Small intestine (tissue), 7 donors: ENCODE measurements at regions not wholly inside any gene's neighbourhood (a gene's known extent, or its start where the extent isn't known, plus 50 kb on each side); places are given as distances from the start of the nearest gene placed in this dataset.
"Not testable (repeated sequence)": the region's sequence is repeated elsewhere in the genome, so short reads cannot be mapped to it uniquely, and the experiment has no call there.

ENCODE experiments used
- DNase-seq, 2 donors: peaks; one replicate each; pipeline versions ENCODE4 v3.0.0 to v3.0.0-alpha.2; 2013
- FAIRE-seq: peaks from 2 replicates; lab custom pipeline; 2012; peaks lifted over from hg19 to GRCh38; lab: Jason Lieb, UNC
- H3K27ac ChIP-seq, 3 donors: one replicate each; pipeline ENCODE4 v1.5.1; 2013; ENCODE audit warnings: low read length in 2 of 3, mild to moderate bottlenecking in 2 of 3, control low read depth in 1 of 3, inconsistent platforms in 1 of 3, low read depth in 1 of 3, moderate library complexity in 1 of 3
- H3K27me3 ChIP-seq, 3 donors: one replicate each; pipeline ENCODE4 v1.6.1; 2013; ENCODE audit warnings: low read length in 3 of 3, inconsistent platforms in 1 of 3; ENCODE audit not compliant: control insufficient read depth in 3 of 3, insufficient read depth in 3 of 3
- H3K36me3 ChIP-seq, 3 donors: one replicate each; pipeline ENCODE4 v1.6.1; 2013; ENCODE audit warnings: low read length in 3 of 3, inconsistent platforms in 1 of 3, low read depth in 1 of 3, mild to moderate bottlenecking in 1 of 3, moderate library complexity in 1 of 3; ENCODE audit not compliant: control insufficient read depth in 3 of 3, insufficient read depth in 2 of 3
- H3K4me1 ChIP-seq, 3 donors: one replicate each; pipeline ENCODE4 v1.6.1; 2013; ENCODE audit warnings: low read length in 2 of 3, inconsistent platforms in 1 of 3, low read depth in 1 of 3, mild to moderate bottlenecking in 1 of 3, moderate library complexity in 1 of 3; ENCODE audit not compliant: control insufficient read depth in 3 of 3, insufficient read depth in 2 of 3
- H3K4me3 ChIP-seq, 3 donors: one replicate each; pipeline ENCODE4 v1.5.1; 2013; ENCODE audit warnings: low read length in 3 of 3, control low read depth in 1 of 3, inconsistent platforms in 1 of 3, low read depth in 1 of 3, mild to moderate bottlenecking in 1 of 3, moderate library complexity in 1 of 3
- H3K9me3 ChIP-seq, 2 donors: one replicate each; pipeline ENCODE4 v1.6.1; 2013; ENCODE audit warnings: low read depth in 1 of 2, low read length in 1 of 2; ENCODE audit not compliant: control insufficient read depth in 2 of 2, insufficient read depth in 1 of 2
- WGBS, 3 donors: extraction: QIAGEN DNeasy Blood & Tissue Kit; methylation state at CpG; one replicate each; pipeline ENCODE4 v1.1.7; 2013; 5-methylcytosine and 5-hydroxymethylcytosine counted together
- donor health status: healthy with polysubstance abuse.
- donor health status: control.
- donor health status: control.
- donor health status: Bipolar disorder and iron deficiency.
- donor health status: healthy.

DNA sequence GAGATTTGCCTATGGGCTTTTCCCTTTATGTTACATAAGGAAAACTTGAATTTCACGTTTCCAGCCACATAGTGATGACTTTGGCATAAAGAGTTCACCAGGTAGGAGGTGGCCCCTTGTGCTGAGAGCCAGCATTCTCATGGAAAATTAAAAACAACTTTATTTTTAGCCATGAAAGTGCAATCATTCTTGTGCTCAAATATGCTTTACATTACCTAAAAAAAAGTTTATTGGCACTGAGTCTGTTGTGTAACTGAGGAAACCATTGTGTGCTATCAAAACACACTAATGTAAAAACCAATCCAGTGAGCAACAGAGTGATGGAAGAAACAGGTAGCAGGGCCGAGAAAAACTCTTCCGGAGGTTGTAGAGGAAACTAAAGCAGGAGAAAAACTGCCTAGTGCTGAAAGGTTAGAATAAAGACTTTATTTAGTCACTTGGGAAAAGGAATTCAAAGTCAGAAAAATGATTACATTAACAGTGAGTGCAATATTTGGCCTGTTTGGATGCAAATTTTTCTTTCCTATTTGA, 332.9 kb upstream of the TMC3 start:
- H3K36me3 ChIP-seq, H3K9me3 ChIP-seq, H3K27ac ChIP-seq, FAIRE-seq, H3K4me1 ChIP-seq, DNase-seq, H3K4me3 ChIP-seq, H3K27me3 ChIP-seq: not testable (repeated sequence)
- WGBS, 3 donors = 43 to 62% (median 54%) methylated on average over 3 of the region's 3 CpGs

DNA sequence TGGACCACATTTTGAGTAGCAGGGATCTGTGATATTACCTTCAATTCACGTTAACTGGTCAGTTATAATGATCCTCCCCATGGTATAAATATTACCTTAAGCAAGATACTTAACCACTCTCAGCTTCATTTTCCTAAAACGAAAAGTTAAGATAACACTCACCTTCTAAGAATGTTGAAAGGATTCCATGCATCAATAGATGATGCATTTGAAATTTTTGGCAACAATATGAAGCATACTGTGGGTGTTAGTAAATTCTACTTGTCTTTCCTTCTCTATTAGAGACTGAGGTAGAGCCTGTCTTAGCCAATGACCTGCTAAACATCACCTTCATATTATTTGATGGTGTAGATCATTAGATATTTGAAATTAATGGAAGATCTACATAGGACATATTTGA, 331.7 kb upstream of the TMC3 start:
- FAIRE-seq, H3K4me1 ChIP-seq, H3K27me3 ChIP-seq, H3K4me3 ChIP-seq, DNase-seq, H3K27ac ChIP-seq, H3K9me3 ChIP-seq, H3K36me3 ChIP-seq: not testable (repeated sequence)
- 58 to 76% (median 59%) methylated on average over 2 of the region's 2 CpGs for WGBS, 3 donors

- 60 to 93% (median 82%) methylated on average over 4 of the region's 4 CpGs for WGBS, 3 donors
- FAIRE-seq = no peak
- Histone ChIP-seq H3K4me1 (no peaks in the 10 kb centered on the region), H3K36me3 (no peaks in the 10 kb centered on the region), H3K27ac (no peak overlapping the region), H3K27me3 (no peaks in the 10 kb centered on the region), H3K9me3 (peaks cover 0 to 3% of the 10 kb centered on the region in 2 donors), H3K4me3 (no peak overlapping the region)
- no peak for DNase-seq
These were observed 312.0 kb upstream of the TMC3 start for GRCh38 chr15:81686021-81686420.

DNA sequence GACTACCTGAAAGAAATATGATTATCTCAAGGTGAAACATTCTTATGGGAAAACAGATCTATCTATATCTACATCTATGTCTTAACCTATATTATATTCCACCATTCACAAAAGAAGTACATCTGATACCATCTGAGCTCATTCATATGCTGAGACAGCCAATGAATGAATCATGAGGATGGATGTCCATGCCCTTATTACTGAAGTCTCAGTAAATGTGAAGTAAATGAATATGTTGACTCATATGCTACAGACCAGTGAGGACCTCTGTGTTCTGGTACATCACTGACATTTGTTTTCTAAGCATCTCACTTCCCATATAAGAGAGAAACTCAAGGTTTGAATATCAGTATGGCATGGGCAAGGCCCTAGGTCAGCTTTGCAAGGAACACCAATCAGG, 311.2 kb upstream of the TMC3 start:
- peaks cover 0 to 3% of the 10 kb centered on the region in 2 donors for H3K9me3 ChIP-seq
- no peaks in the 10 kb centered on the region for H3K4me1 ChIP-seq
- H3K27ac ChIP-seq = no peak overlapping the region
- no peaks in the 10 kb centered on the region for H3K27me3 ChIP-seq
- FAIRE-seq = no peak
- H3K36me3 ChIP-seq = no peaks in the 10 kb centered on the region
- DNase-seq = no peak
- no peak overlapping the region for H3K4me3 ChIP-seq

GRCh38 chr15:81680829-81681228, 306.8 kb upstream of the TMC3 start:
- Histone ChIP-seq H3K27ac (no peak overlapping the region), H3K4me3 (no peak overlapping the region), H3K27me3 (no peaks in the 10 kb centered on the region), H3K4me1 (no peaks in the 10 kb centered on the region), H3K36me3 (no peaks in the 10 kb centered on the region), H3K9me3 (peaks cover 0 to 12% of the 10 kb centered on the region in 2 donors)
- DNase-seq (no peak), FAIRE-seq (no peak)

GRCh38 chr15:81666839-81667238, 292.8 kb upstream of the TMC3 start:
- WGBS, 3 donors = 10 to 12% (median 11%) methylated on average over 1 of the region's 1 CpG
- no peak for FAIRE-seq
- H3K4me1 ChIP-seq = no peaks in the 10 kb centered on the region

DNA sequence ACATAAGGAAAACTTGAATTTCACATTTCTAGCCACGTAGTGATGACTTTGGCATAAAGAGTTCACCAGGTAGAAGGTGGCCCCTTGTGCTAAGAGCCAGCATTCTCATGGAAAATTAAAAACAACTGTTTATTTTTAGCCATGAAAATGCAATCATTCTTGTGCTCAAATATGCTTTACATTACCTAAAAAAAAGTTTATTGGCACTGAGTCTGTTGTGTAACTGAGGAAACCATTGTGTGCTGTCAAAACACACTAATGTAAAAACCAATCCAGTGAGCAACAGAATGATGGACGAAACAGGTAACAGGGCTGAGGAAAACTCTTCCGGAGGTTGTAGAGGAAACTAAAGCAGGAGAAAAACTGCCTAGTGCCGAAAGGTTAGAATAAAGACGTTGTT, 287.0 kb upstream of the TMC3 start:
- no peaks in the 10 kb centered on the region for H3K36me3 ChIP-seq
- no peak overlapping the region for H3K27ac ChIP-seq
- 67 to 69% (median 68%) methylated on average over 5 of the region's 5 CpGs for WGBS, 3 donors
- no peak overlapping the region for H3K4me3 ChIP-seq
- H3K9me3 ChIP-seq = no peaks in the 10 kb centered on the region
- FAIRE-seq = no peak
- no peaks in the 10 kb centered on the region for H3K27me3 ChIP-seq
- no peak for DNase-seq
- H3K4me1 ChIP-seq = no peaks in the 10 kb centered on the region

More at GRCh38 chr15:81666839-81667238, 292.8 kb upstream of the TMC3 start:
- no peak for DNase-seq
- Histone ChIP-seq H3K27ac (no peak overlapping the region), H3K9me3 (no peaks in the 10 kb centered on the region), H3K27me3 (no peaks in the 10 kb centered on the region), H3K4me3 (no peak overlapping the region), H3K36me3 (no peaks in the 10 kb centered on the region)

DNA sequence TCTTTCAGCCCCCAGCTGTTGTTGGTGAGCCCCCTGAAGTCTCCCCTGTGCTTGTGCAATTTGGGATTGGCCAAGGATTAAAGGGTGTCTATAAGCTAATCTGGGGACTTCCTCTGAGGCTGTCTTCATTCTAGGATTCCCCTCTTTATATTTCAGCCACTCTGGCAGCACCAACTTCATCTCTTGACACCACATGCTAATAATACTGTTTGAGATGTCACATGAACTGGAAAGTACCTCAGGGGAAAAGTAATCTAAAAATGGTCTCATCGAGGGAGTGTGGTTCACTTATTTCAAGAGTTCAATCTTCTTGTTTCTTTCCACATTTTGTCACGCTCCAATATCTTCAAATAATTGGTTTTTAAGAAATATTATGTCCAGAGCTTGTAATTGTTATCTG, 279.2 kb upstream of the TMC3 start:
- Histone ChIP-seq H3K9me3 (peaks cover 0 to 18% of the 10 kb centered on the region in 2 donors), H3K4me3 (no peak overlapping the region), H3K27me3 (no peaks in the 10 kb centered on the region), H3K36me3 (no peaks in the 10 kb centered on the region), H3K4me1 (no peaks in the 10 kb centered on the region), H3K27ac (no peak overlapping the region)
- FAIRE-seq (no peak), DNase-seq (no peak)
- WGBS, 3 donors = 57 to 75% (median 64%) methylated on average over 2 of the region's 2 CpGs

- Histone ChIP-seq H3K27ac (no peak overlapping the region), H3K27me3 (no peaks in the 10 kb centered on the region), H3K36me3 (no peaks in the 10 kb centered on the region), H3K4me3 (no peak overlapping the region), H3K4me1 (no peaks in the 10 kb centered on the region), H3K9me3 (no peaks in the 10 kb centered on the region)
- FAIRE-seq (no peak), DNase-seq (no peak)
- WGBS, 3 donors = 79 to 84% (median 84%) methylated on average over 9 of the region's 9 CpGs
These were observed 271.5 kb upstream of the TMC3 start for GRCh38 chr15:81645470-81645869.
